Muscle layer of colon (tissue), 2 donors: ENCODE measurements at regions not wholly inside any gene's neighbourhood (a gene's known extent, or its start where the extent isn't known, plus 50 kb on each side); places are given as distances from the start of the nearest gene placed in this dataset.
"Not testable (repeated sequence)": the region's sequence is repeated elsewhere in the genome, so short reads cannot be mapped to it uniquely, and the experiment has no call there.

ENCODE experiments used
- H3K27ac ChIP-seq: one replicate; pipeline ENCODE4 v1.7.0; 2013; ENCODE audit warnings: low read depth, mild to moderate bottlenecking, low read length, moderate library complexity
- H3K27me3 ChIP-seq, 2 donors: one replicate each; pipeline ENCODE4 v1.7.0; 2013; ENCODE audit warnings: low read length in 2 of 2, mild to moderate bottlenecking in 2 of 2; ENCODE audit not compliant: insufficient read depth in 2 of 2, control insufficient read depth in 1 of 2
- H3K36me3 ChIP-seq: one replicate; pipeline ENCODE4 v1.7.0; 2013; ENCODE audit warnings: mild to moderate bottlenecking, low read length; ENCODE audit not compliant: insufficient read depth
- H3K4me1 ChIP-seq: one replicate; pipeline ENCODE4 v1.7.0; 2013; ENCODE audit warnings: mild to moderate bottlenecking, low read length; ENCODE audit not compliant: insufficient read depth
- H3K4me3 ChIP-seq, 2 donors: one replicate each; pipeline ENCODE4 v1.7.0; 2013; ENCODE audit warnings: low read length in 2 of 2, low read depth in 1 of 2, mild to moderate bottlenecking in 1 of 2, moderate library complexity in 1 of 2
- H3K9ac ChIP-seq: one replicate; pipeline ENCODE4 v1.7.0; 2013; ENCODE audit warnings: low read length
- H3K9me3 ChIP-seq: one replicate; pipeline ENCODE4 v1.7.0; 2013; ENCODE audit warnings: mild to moderate bottlenecking, low read length
- donor health status: abdominal sarcoma.
- donor health status: Adenocarcinoma of cecum.

DNA sequence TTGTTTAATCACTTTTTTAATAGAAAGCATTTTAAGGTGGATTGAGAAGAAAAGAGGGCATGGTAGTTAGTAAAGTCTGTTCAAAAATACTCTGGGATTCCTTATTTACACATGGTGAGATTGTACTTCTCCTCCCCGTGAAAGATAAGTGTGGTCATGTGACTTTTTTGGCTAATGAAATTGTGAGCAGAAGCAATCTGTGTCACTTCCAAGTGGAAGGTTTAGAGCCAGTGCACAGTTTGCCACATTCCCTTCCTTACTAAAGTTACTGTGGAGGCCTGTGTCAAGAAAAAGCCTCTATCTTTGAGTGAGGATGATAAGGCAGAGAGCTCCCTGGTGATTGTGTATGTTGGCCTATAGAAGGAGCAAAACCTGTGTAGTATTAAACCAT lies 471.3 kb downstream of the OMA1 start:
- Histone ChIP-seq H3K4me3 (no peak overlapping the region), H3K9me3 (no peaks in the 10 kb centered on the region), H3K27me3 (no peaks in the 10 kb centered on the region), H3K36me3 (no peaks in the 10 kb centered on the region), H3K9ac (no peak overlapping the region), H3K4me1 (no peaks in the 10 kb centered on the region), H3K27ac (no peak overlapping the region)

DNA sequence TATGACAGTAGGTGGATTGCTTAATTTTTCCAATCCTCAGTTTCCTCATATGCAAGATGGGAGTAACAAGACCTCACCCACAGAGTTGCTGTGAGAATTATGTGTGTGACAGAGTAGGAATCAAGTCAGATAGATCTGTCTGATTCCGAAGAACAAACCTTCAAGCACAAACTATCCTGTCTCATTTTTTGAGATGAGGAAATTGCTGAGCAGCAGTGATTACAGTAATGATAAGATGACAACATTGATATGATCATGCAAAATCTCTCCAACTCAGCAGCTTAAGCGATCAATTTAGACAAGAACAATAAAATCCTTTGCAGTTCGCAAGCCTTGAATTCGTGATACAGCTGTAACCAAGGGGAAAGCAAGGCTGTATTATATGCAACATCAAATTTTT lies 474.1 kb downstream of the OMA1 start:
- Histone ChIP-seq H3K27me3 (no peaks in the 10 kb centered on the region), H3K36me3 (no peaks in the 10 kb centered on the region), H3K4me1 (no peaks in the 10 kb centered on the region), H3K27ac (no peak overlapping the region), H3K9me3 (no peaks in the 10 kb centered on the region), H3K4me3 (no peak overlapping the region), H3K9ac (no peak overlapping the region)

DNA sequence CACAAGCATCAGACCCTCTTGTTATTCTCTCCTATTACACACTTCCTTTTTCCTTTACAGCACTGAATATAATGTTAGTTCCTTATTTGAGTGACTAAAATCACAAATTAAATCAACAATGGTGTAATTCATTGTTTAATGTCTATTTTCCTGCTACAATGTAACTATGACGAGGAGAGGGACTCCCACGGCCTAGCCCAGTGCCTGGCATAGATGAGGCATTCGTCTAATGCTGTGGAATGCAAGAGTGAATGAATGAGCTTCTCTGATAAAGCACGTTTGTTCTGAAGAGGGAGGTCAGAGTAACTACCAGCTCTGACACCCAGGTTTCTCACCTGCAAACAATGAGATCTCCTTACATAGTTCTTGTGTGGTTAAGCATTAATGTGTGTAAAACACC lies 479.4 kb downstream of the OMA1 start:
- Histone ChIP-seq H3K27ac (no peak overlapping the region), H3K4me3 (no peak overlapping the region), H3K27me3 (no peaks in the 10 kb centered on the region), H3K9ac (no peak overlapping the region), H3K36me3 (no peaks in the 10 kb centered on the region), H3K4me1 (no peaks in the 10 kb centered on the region), H3K9me3 (no peaks in the 10 kb centered on the region)

DNA sequence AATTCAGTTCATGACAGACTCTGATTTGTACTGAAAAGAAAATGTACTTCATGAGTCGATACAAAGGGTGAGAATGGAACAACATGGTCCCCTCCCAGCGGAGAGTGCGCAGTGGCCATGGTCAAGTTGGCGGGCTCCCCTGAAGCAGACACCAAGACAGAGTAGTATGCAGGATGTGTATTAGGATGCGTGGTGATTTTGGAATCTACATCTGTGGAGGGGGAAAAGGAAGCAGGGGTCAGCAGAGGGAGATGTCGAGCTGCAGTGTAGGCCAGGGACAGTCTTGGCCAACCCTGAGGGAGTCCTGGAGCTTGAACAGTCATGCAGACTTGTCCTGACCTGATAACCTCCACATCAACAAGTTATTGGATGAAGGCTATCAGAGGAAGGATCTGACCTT lies 481.0 kb downstream of the OMA1 start:
- H3K36me3 ChIP-seq = no peaks in the 10 kb centered on the region
- no peak overlapping the region for H3K9ac ChIP-seq
- H3K9me3 ChIP-seq = no peaks in the 10 kb centered on the region
- H3K4me3 ChIP-seq = no peak overlapping the region
- no peaks in the 10 kb centered on the region for H3K27me3 ChIP-seq
- no peak overlapping the region for H3K27ac ChIP-seq
- H3K4me1 ChIP-seq = no peaks in the 10 kb centered on the region

DNA sequence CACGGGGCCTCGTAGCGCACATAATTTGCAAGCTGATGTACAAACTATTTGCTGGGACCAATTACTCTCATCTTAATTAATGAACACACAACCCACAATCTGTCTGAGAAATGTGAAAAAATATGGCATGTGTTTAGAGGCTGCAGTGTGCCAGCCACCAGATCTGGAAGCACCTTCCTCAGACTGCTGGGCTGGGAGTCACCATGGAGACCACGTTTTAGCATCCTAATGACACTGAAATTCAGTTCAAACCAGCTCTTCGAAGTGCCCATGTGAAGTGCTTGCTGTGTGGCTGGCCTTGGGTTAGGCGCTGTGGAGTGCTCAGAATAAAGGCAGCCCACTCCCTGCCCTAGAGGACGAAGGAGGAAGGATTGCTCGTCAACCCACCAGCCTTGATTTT lies 482.4 kb downstream of the OMA1 start:
- Histone ChIP-seq H3K4me3 (no peak overlapping the region), H3K9ac (no peak overlapping the region), H3K27me3 (no peaks in the 10 kb centered on the region), H3K9me3 (no peaks in the 10 kb centered on the region), H3K36me3 (no peaks in the 10 kb centered on the region), H3K27ac (no peak overlapping the region), H3K4me1 (no peaks in the 10 kb centered on the region)

DNA sequence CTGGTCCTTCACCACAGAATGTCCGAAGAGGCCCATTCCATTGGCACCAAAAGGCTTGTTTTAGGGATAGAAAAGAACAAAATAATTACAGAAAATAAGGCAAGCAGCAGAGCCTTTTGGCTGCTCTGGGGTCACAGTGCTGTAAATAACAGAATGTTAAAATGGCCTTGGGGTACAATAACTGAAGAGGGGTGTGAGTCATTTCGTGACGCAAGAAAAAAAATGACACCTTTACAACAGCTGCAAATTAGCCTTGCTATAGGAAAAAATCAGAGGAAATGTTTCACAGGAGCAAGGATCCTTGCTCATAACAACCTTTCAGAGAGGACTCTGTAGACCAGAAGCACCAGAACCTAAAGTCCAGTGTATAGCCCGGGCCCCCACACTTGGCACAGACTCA lies 483.4 kb downstream of the OMA1 start:
- no peak overlapping the region for H3K9ac ChIP-seq
- H3K4me1 ChIP-seq = no peaks in the 10 kb centered on the region
- no peaks in the 10 kb centered on the region for H3K36me3 ChIP-seq
- no peaks in the 10 kb centered on the region for H3K27me3 ChIP-seq
- no peak overlapping the region for H3K27ac ChIP-seq
- H3K9me3 ChIP-seq = no peaks in the 10 kb centered on the region
- no peak overlapping the region for H3K4me3 ChIP-seq

DNA sequence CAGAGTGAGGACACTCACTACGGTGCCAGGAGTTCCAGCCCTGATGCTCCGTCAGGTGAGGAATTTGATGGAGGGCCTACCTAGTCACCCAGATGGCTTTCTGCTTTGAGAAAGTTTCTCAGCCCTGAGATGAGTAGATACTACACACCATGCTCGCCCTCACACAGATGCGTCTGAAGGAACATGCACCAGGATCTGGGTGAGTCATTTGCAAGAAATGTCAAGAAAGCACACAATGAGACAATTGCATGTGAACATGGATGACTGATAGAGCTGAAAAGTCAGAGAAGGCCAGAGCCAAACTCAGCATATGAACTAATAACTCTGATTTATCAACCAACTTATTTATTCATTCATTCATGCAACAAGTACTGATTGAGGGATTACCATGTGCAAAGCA lies 483.9 kb downstream of the OMA1 start:
- Histone ChIP-seq H3K9me3 (no peaks in the 10 kb centered on the region), H3K4me3 (no peak overlapping the region), H3K9ac (no peak overlapping the region), H3K27ac (no peak overlapping the region), H3K27me3 (no peaks in the 10 kb centered on the region), H3K36me3 (no peaks in the 10 kb centered on the region), H3K4me1 (no peaks in the 10 kb centered on the region)

DNA sequence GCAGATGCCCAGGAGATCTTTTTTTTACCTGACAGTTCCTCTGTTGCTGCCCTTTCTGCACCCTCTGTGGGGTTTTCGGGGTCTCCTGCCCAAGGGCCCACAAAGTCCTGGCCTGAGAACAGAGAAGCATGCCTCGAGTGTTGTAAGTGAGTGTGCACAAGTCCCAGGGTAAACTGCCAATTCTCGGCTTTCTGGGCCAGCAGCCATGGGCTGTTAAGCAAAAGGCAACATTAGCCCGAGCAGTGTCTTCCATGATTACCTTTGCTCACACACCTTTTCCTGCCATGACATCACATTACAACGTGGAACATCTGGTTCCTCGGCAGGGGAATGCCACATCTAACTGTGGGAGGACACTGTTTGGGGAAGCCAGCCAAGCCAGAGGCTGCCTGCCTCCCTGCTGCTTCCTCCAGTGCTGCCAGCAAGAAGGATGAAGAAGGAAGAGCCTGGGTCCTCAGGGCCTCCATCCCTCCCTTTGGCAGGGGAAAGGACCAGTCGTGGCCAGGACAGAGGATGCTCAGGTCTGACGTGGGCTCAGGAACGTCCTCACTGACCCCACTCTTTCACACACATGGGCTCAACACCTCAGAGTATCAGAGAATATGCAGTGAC lies 485.9 kb downstream of the OMA1 start:
- H3K4me1 ChIP-seq = no peaks in the 10 kb centered on the region
- no peaks in the 10 kb centered on the region for H3K36me3 ChIP-seq
- H3K27ac ChIP-seq = no peak overlapping the region
- no peak overlapping the region for H3K9ac ChIP-seq
- no peaks in the 10 kb centered on the region for H3K9me3 ChIP-seq
- no peaks in the 10 kb centered on the region for H3K27me3 ChIP-seq
- H3K4me3 ChIP-seq = no peak overlapping the region

DNA sequence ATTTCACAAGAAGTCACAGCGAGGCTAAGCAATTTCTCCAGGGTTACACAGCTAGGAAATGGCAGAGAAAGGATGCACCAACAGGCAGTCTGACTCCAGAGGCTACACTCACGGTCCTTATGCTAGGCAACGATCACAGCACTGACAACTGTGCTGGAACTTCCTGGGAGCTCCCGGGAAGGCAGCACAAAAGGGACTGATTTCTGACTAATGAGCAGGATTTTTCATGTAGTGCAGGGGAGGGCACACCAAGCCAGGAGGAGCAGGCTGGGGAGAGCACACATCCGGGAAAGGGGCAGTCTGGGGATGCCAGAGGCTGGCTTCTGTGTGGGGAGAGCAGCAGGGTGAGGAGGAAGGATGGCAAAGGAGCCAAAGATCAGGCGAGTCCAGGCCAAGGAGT lies 486.7 kb downstream of the OMA1 start:
- Histone ChIP-seq H3K27ac (no peak overlapping the region), H3K4me1 (no peaks in the 10 kb centered on the region), H3K27me3 (no peaks in the 10 kb centered on the region), H3K36me3 (no peaks in the 10 kb centered on the region), H3K4me3 (no peak overlapping the region), H3K9ac (no peak overlapping the region), H3K9me3 (no peaks in the 10 kb centered on the region)

DNA sequence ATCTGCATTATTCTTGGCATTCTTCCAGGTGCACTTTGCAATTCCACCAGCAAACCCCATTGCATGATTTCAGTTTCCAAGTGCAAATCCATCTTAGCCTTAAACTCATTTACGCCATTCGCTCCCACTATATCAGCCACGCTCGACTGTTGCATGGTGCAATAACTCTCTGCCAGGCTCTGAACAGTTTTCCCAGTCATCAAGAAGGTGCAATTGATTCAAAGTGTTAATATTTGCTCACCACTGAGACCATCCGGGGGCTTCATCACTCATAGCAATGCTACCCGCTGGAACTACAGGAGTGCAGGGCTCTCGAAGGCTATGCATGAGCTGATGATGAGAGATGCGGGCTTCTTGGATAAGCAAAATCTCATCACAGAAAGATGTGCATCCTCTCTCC lies 488.2 kb downstream of the OMA1 start:
- no peak overlapping the region for H3K4me3 ChIP-seq
- no peak overlapping the region for H3K9ac ChIP-seq
- H3K27me3 ChIP-seq = no peaks in the 10 kb centered on the region
- no peaks in the 10 kb centered on the region for H3K9me3 ChIP-seq
- H3K4me1 ChIP-seq = no peaks in the 10 kb centered on the region
- no peak overlapping the region for H3K27ac ChIP-seq
- H3K36me3 ChIP-seq = no peaks in the 10 kb centered on the region

DNA sequence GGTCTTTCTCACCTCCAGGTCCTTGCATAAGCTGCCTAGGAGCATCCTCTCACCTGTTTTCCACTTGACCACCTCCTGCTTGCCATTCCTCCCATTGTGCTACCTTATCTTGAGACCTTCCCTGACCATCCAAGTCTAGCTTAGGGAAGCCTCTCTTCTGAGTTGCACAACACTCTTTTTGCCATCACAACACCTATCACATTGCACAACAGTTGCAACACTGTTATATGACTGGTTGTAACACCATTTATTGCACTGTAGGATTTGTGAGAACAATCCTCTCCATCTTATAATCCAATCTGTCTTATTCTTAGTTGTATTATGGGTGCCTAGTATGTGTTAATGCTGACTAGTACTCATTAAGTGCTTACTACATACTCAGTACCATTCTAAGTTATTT lies 488.7 kb downstream of the OMA1 start:
- Histone ChIP-seq H3K27ac (no peak overlapping the region), H3K36me3 (no peaks in the 10 kb centered on the region), H3K4me3 (no peak overlapping the region), H3K9me3 (no peaks in the 10 kb centered on the region), H3K4me1 (no peaks in the 10 kb centered on the region), H3K27me3 (no peaks in the 10 kb centered on the region), H3K9ac (no peak overlapping the region)

DNA sequence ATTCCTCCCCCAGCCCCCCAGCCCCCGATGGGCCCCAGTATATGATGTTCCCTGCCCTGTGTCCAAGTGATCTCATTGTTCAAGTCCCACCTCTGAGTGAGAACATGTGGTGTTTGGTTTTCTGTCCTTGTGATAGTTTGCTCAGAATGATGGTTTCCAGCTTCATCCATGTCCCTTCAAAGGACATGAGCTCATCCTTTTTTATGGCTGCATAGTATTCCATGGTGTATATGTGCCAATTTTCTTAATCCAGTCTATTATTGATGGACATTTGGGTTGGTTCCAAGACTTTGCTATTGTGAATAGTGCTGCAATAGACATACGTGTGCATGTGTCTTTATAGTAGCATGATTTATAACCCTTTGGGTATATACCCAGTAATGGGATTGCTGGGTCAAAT lies 495.3 kb downstream of the OMA1 start:
- H3K4me1 ChIP-seq, H3K4me3 ChIP-seq, H3K9ac ChIP-seq, H3K36me3 ChIP-seq, H3K9me3 ChIP-seq, H3K27me3 ChIP-seq, H3K27ac ChIP-seq: not testable (repeated sequence)
